K562 (cell line): ENCODE measurements at regions not wholly inside any gene's neighbourhood (a gene's known extent, or its start where the extent isn't known, plus 50 kb on each side); places are given as distances from the start of the nearest gene placed in this dataset.

Experiments used
- ARID2 ChIP-seq: fragments of 450-650 bp; IDR thresholded peaks from 2 replicates; pipeline ENCODE4 v1.6.1; 2017; ENCODE audit warnings: antibody characterized with exemption, mild to moderate bottlenecking
- CC2D1A ChIP-seq: fragments of 450-650 bp; IDR thresholded peaks from 2 replicates; pipeline ENCODE4 v1.6.1; 2017; ENCODE audit warnings: mild to moderate bottlenecking
- ELF1 ChIP-seq: fragments of 200-800 bp; sonication (Bioruptor generic); IDR thresholded peaks from 2 replicates; pipeline ENCODE4 v1.6.1; 2016; ENCODE audit warnings: missing genetic modification characterization, missing compliant biosample characterization
- ETV5 ChIP-seq: sonication (generic); formaldehyde crosslinking; IDR thresholded peaks from 2 replicates; pipeline ENCODE4 v1.4.0; 2020; ENCODE audit warnings: low read depth, mild to moderate bottlenecking, missing genetic modification reagents
- KLF10 ChIP-seq: fragments of 250-450 bp; sonication (Bioruptor Pico); IDR thresholded peaks from 2 replicates; pipeline ENCODE4 v1.6.1; 2021; ENCODE audit warnings: matching md5 sums
- MAZ ChIP-seq, 2 experiments: fragments of 450-650 bp in 1 of 2; sonication (generic) in 1 of 2; formaldehyde crosslinking; IDR thresholded peaks in 1 of 2; conservative IDR thresholded peaks in 1 of 2; 2 replicates each; pipeline versions ENCODE4 v1.4.0 to v1.5.0; 2020; ENCODE audit warnings: mild to moderate bottlenecking in 1 of 2, missing genetic modification reagents in 1 of 2
- ZEB2 ChIP-seq: fragments of 450-650 bp; IDR thresholded peaks from 2 replicates; pipeline ENCODE4 v1.6.1; 2016
- ZNF655 ChIP-seq: fragments of 250-450 bp; sonication (Bioruptor Pico); IDR thresholded peaks from 2 replicates; pipeline ENCODE4 v1.5.0; 2021
- TF ChIP-seq, protein P1 (sequence below): fragments of 150-350 bp; conservative IDR thresholded peaks from 2 replicates; pipeline ENCODE4 v1.6.1; 2014; ENCODE audit warnings: low read length

- TF ChIP-seq CC2D1A (peak; percentile 79), ETV5 (CRISPR knock-in tag) (peak; percentile 61; the same call in 1 of the 2 replicates), KLF10 (CRISPR knock-in tag) (no peak), ZEB2 (peak; percentile 84), MAZ (CRISPR knock-in tag; conservative IDR thresholded peaks at IDR 0.05 in 1 of 2, IDR thresholded peaks at IDR 0.05 in 1 of 2) (peak in 1 of 2 experiments; percentile 44; a peak in 1 of 4 replicates), ELF1 (peak; percentile 55; the same call in 1 of the 2 replicates), ARID2 (peak; percentile 88), ZNF655 (CRISPR knock-in tag) (no peak)
- TF ChIP-seq, protein P1, sequence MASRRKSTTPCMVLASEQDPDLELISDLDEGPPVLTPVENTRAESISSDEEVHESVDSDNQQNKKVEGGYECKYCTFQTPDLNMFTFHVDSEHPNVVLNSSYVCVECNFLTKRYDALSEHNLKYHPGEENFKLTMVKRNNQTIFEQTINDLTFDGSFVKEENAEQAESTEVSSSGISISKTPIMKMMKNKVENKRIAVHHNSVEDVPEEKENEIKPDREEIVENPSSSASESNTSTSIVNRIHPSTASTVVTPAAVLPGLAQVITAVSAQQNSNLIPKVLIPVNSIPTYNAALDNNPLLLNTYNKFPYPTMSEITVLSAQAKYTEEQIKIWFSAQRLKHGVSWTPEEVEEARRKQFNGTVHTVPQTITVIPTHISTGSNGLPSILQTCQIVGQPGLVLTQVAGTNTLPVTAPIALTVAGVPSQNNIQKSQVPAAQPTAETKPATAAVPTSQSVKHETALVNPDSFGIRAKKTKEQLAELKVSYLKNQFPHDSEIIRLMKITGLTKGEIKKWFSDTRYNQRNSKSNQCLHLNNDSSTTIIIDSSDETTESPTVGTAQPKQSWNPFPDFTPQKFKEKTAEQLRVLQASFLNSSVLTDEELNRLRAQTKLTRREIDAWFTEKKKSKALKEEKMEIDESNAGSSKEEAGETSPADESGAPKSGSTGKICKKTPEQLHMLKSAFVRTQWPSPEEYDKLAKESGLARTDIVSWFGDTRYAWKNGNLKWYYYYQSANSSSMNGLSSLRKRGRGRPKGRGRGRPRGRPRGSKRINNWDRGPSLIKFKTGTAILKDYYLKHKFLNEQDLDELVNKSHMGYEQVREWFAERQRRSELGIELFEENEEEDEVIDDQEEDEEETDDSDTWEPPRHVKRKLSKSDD, result peak; percentile 50; the same call in 1 of the 2 replicates
Observed at GRCh38 chr1:181936768-181937581, 124.5 kb downstream of the ZNF648 start (continued).
